GM23338 (cell line): ENCODE measurements at regions not wholly inside any gene's neighbourhood (a gene's known extent, or its start where the extent isn't known, plus 50 kb on each side); places are given as distances from the start of the nearest gene placed in this dataset.
A peak's percentile ranks its signal among the peaks of the same experiment; 100 is the strongest.

Source experiments
- ATAC-seq: fragments of 200-7000 bp; cut with Tn5 transposase; 3 replicates; pipeline ENCODE4 v1.9.1; 2020
- DNase-seq: peaks from one replicate; pipeline ENCODE4 v3.0.0-alpha.2; 2015; ENCODE audit warnings: low spot score
- H2AFZ ChIP-seq: fragments of 200-600 bp; sonication (generic); 2 replicates; pipeline ENCODE4 v1.8.0; 2016; ENCODE audit warnings: antibody characterized with exemption, mild to moderate bottlenecking, moderate library complexity
- H3F3A ChIP-seq: fragments of 200-600 bp; sonication (generic); replicated peaks from 2 replicates; pipeline ENCODE4 v1.8.0; 2017; ENCODE audit warnings: antibody characterized with exemption, mixed run types, low read depth
- H3K27ac ChIP-seq: fragments of 200-600 bp; sonication (generic); 2 replicates; pipeline ENCODE4 v1.6.1; 2016; ENCODE audit warnings: low read depth
- H3K27me3 ChIP-seq: fragments of 200-600 bp; sonication (generic); 2 replicates; pipeline ENCODE4 v1.8.0; 2016; ENCODE audit warnings: mild to moderate bottlenecking, mixed run types, moderate library complexity; ENCODE audit not compliant: insufficient read depth
- H3K36me3 ChIP-seq: fragments of 200-600 bp; sonication (generic); 2 replicates; pipeline ENCODE4 v1.8.0; 2016; ENCODE audit warnings: mild to moderate bottlenecking; ENCODE audit not compliant: insufficient read depth
- H3K4me1 ChIP-seq: fragments of 200-600 bp; sonication (generic); 2 replicates; pipeline ENCODE4 v1.8.0; 2016; ENCODE audit warnings: mild to moderate bottlenecking, moderate library complexity; ENCODE audit not compliant: insufficient read depth
- H3K4me2 ChIP-seq: fragments of 200-600 bp; sonication (generic); 2 replicates; pipeline ENCODE4 v1.7.1; 2017; ENCODE audit warnings: mixed run types
- H3K4me3 ChIP-seq: fragments of 200-600 bp; sonication (generic); 2 replicates; pipeline ENCODE4 v1.6.1; 2016; ENCODE audit warnings: mixed run types
- H3K79me2 ChIP-seq: fragments of 200-600 bp; sonication (generic); replicated peaks from 2 replicates; pipeline ENCODE4 v1.8.0; 2017; ENCODE audit warnings: mild to moderate bottlenecking; ENCODE audit not compliant: insufficient read depth
- H3K9me2 ChIP-seq: fragments of 200-600 bp; sonication (generic); 2 replicates; pipeline ENCODE4 v1.8.0; 2017; ENCODE audit not compliant: insufficient read depth
- H4K20me1 ChIP-seq: fragments of 200-600 bp; sonication (generic); replicated peaks from 2 replicates; pipeline ENCODE4 v1.8.0; 2017; ENCODE audit warnings: mild to moderate bottlenecking; ENCODE audit not compliant: insufficient read depth
- H3K27ac Mint-ChIP-seq: 2 replicates; pipeline ENCODE4 v1.8.0; 2020; ENCODE audit warnings: inconsistent platforms, mild to moderate bottlenecking, moderate library complexity, mixed read lengths
- H3K27me3 Mint-ChIP-seq: 3 replicates; pipeline ENCODE4 v1.8.0; 2022; ENCODE audit warnings: low read depth, mild to moderate bottlenecking, moderate library complexity, mixed read lengths, inconsistent platforms; ENCODE audit not compliant: insufficient read depth, poor library complexity
- H3K36me3 Mint-ChIP-seq: 3 replicates; pipeline ENCODE4 v1.8.0; 2021; ENCODE audit warnings: low read depth, mild to moderate bottlenecking, inconsistent platforms, moderate library complexity, mixed read lengths
- H3K4me1 Mint-ChIP-seq: 3 replicates; pipeline ENCODE4 v1.8.0; 2020; ENCODE audit warnings: mild to moderate bottlenecking, inconsistent platforms, mixed read lengths
- H3K4me3 Mint-ChIP-seq: 3 replicates; pipeline ENCODE4 v1.8.0; 2021; ENCODE audit warnings: moderate library complexity, mild to moderate bottlenecking, inconsistent platforms, mixed read lengths
- H3K9me3 Mint-ChIP-seq: 3 replicates; pipeline ENCODE4 v1.8.0; 2020; ENCODE audit warnings: moderate library complexity, mild to moderate bottlenecking, inconsistent platforms, mixed read lengths
- CREB1 ChIP-seq: fragments of 250-450 bp; sonication (Bioruptor Pico); IDR thresholded peaks from 2 replicates; pipeline ENCODE4 v1.5.0; 2020; ENCODE audit warnings: low read depth, mild to moderate bottlenecking, moderate library complexity
- EZH2 ChIP-seq: fragments of 200-600 bp; sonication (generic); IDR thresholded peaks from one replicate; pipeline ENCODE4 v1.8.0; 2017; ENCODE audit warnings: antibody characterized with exemption, mild to moderate bottlenecking, low read depth; ENCODE audit not compliant: unreplicated experiment
- EZH2phosphoT487 ChIP-seq: fragments of 200-600 bp; sonication (generic); IDR thresholded peaks from one replicate; pipeline ENCODE4 v1.8.1; 2018; ENCODE audit warnings: antibody characterized with exemption; ENCODE audit not compliant: unreplicated experiment
- JUNB ChIP-seq: IDR thresholded peaks from one replicate; pipeline ENCODE4 v1.6.1; 2016; ENCODE audit warnings: antibody characterized with exemption; ENCODE audit not compliant: unreplicated experiment
- NANOG ChIP-seq: IDR thresholded peaks from 2 replicates; pipeline ENCODE4 v1.6.1; 2016; ENCODE audit warnings: antibody characterized with exemption, borderline replicate concordance
- POLR2AphosphoS5 ChIP-seq: IDR thresholded peaks from 2 replicates; pipeline ENCODE4 v1.6.1; 2016; ENCODE audit warnings: antibody characterized with exemption, low read depth
- STAT1 ChIP-seq: IDR thresholded peaks from one replicate; pipeline ENCODE4 v1.6.1; 2016; ENCODE audit warnings: antibody characterized with exemption; ENCODE audit not compliant: unreplicated experiment
- ZNF114 ChIP-seq: fragments of 250-450 bp; sonication (Bioruptor Pico); IDR thresholded peaks from 2 replicates; pipeline ENCODE4 v1.5.0; 2020; ENCODE audit warnings: mild to moderate bottlenecking, moderate library complexity
- ZNF331 ChIP-seq: fragments of 250-450 bp; sonication (Bioruptor Pico); IDR thresholded peaks from 2 replicates; pipeline ENCODE4 v1.5.0; 2020; ENCODE audit warnings: low read depth, mild to moderate bottlenecking, moderate library complexity
- TF ChIP-seq, protein P1 (sequence below), 2 experiments: fragments of 200-600 bp in 1 of 2; sonication (generic) in 1 of 2; conservative IDR thresholded peaks; 2 replicates each; pipeline versions ENCODE4 v1.5.1 to v1.6.1; 2016 to 2017; ENCODE audit warnings: antibody characterized with exemption in 2 of 2, low read depth in 2 of 2, mild to moderate bottlenecking in 2 of 2, moderate library complexity in 1 of 2
- TF ChIP-seq, protein P2 (sequence below): fragments of 250-450 bp; sonication (Bioruptor Pico); IDR thresholded peaks from 2 replicates; pipeline ENCODE4 v1.5.0; 2020; ENCODE audit warnings: mild to moderate bottlenecking, moderate library complexity
- TF ChIP-seq, protein P3 (sequence below): IDR thresholded peaks from 2 replicates; pipeline ENCODE4 v1.6.1; 2016; ENCODE audit warnings: antibody characterized with exemption
- TF ChIP-seq, protein P4 (sequence below): IDR thresholded peaks from one replicate; pipeline ENCODE4 v1.6.1; 2018; ENCODE audit warnings: antibody characterized with exemption; ENCODE audit not compliant: unreplicated experiment

DNA sequence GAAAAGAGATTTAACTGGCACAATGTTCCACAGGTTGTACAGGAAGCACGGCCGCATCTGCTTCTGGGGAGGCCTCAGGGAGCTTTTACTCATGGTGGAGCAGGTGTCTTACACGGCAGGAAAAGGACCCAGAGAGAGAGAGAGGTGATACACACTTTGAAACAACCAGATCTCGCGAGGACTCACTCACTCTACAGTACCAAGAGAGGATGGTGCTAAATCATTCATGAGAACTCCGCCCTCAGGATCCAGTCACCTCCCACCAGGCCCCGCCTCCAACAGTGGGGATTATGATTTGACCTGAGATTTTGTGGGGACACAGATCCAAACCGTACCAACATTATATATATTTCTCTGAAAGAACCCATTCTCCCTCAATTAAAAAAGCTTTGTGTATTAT, 79.7 kb upstream of the DOCK10 start:
- H3K27ac Mint-ChIP-seq, result no peak overlapping the region
- H3K27me3 ChIP-seq, result no peaks in the 10 kb centered on the region

More for the DNA sequence above, 79.7 kb upstream of the DOCK10 start:
- TF ChIP-seq ZNF331 (CRISPR knock-in tag) (no peak), EZH2 (no peak), EZH2phosphoT487 (no peak), CREB1 (CRISPR knock-in tag) (no peak), POLR2AphosphoS5 (no peak), JUNB (no peak), STAT1 (no peak), NANOG (no peak), ZNF114 (no peak)
- TF ChIP-seq, protein P1, sequence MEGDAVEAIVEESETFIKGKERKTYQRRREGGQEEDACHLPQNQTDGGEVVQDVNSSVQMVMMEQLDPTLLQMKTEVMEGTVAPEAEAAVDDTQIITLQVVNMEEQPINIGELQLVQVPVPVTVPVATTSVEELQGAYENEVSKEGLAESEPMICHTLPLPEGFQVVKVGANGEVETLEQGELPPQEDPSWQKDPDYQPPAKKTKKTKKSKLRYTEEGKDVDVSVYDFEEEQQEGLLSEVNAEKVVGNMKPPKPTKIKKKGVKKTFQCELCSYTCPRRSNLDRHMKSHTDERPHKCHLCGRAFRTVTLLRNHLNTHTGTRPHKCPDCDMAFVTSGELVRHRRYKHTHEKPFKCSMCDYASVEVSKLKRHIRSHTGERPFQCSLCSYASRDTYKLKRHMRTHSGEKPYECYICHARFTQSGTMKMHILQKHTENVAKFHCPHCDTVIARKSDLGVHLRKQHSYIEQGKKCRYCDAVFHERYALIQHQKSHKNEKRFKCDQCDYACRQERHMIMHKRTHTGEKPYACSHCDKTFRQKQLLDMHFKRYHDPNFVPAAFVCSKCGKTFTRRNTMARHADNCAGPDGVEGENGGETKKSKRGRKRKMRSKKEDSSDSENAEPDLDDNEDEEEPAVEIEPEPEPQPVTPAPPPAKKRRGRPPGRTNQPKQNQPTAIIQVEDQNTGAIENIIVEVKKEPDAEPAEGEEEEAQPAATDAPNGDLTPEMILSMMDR (conservative IDR thresholded peaks at IDR 0.05; ENCODE audit: low read depth in 2 of 2), result no peak
- TF ChIP-seq, protein P2, sequence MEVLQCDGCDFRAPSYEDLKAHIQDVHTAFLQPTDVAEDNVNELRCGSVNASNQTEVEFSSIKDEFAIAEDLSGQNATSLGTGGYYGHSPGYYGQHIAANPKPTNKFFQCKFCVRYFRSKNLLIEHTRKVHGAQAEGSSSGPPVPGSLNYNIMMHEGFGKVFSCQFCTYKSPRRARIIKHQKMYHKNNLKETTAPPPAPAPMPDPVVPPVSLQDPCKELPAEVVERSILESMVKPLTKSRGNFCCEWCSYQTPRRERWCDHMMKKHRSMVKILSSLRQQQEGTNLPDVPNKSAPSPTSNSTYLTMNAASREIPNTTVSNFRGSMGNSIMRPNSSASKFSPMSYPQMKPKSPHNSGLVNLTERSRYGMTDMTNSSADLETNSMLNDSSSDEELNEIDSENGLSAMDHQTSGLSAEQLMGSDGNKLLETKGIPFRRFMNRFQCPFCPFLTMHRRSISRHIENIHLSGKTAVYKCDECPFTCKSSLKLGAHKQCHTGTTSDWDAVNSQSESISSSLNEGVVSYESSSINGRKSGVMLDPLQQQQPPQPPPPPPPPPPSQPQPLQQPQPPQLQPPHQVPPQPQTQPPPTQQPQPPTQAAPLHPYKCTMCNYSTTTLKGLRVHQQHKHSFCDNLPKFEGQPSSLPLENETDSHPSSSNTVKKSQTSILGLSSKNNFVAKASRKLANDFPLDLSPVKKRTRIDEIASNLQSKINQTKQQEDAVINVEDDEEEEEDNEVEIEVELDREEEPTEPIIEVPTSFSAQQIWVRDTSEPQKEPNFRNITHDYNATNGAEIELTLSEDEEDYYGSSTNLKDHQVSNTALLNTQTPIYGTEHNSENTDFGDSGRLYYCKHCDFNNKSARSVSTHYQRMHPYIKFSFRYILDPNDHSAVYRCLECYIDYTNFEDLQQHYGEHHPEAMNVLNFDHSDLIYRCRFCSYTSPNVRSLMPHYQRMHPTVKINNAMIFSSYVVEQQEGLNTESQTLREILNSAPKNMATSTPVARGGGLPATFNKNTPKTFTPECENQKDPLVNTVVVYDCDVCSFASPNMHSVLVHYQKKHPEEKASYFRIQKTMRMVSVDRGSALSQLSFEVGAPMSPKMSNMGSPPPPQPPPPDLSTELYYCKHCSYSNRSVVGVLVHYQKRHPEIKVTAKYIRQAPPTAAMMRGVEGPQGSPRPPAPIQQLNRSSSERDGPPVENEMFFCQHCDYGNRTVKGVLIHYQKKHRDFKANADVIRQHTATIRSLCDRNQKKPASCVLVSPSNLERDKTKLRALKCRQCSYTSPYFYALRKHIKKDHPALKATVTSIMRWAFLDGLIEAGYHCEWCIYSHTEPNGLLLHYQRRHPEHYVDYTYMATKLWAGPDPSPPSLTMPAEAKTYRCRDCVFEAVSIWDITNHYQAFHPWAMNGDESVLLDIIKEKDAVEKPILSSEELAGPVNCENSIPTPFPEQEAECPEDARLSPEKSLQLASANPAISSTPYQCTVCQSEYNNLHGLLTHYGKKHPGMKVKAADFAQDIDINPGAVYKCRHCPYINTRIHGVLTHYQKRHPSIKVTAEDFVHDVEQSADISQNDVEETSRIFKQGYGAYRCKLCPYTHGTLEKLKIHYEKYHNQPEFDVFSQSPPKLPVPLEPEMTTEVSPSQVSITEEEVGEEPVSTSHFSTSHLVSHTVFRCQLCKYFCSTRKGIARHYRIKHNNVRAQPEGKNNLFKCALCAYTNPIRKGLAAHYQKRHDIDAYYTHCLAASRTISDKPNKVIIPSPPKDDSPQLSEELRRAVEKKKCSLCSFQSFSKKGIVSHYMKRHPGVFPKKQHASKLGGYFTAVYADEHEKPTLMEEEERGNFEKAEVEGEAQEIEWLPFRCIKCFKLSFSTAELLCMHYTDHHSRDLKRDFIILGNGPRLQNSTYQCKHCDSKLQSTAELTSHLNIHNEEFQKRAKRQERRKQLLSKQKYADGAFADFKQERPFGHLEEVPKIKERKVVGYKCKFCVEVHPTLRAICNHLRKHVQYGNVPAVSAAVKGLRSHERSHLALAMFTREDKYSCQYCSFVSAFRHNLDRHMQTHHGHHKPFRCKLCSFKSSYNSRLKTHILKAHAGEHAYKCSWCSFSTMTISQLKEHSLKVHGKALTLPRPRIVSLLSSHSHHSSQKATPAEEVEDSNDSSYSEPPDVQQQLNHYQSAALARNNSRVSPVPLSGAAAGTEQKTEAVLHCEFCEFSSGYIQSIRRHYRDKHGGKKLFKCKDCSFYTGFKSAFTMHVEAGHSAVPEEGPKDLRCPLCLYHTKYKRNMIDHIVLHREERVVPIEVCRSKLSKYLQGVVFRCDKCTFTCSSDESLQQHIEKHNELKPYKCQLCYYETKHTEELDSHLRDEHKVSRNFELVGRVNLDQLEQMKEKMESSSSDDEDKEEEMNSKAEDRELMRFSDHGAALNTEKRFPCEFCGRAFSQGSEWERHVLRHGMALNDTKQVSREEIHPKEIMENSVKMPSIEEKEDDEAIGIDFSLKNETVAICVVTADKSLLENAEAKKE (CRISPR knock-in tag), result no peak
- TF ChIP-seq, protein P3, sequence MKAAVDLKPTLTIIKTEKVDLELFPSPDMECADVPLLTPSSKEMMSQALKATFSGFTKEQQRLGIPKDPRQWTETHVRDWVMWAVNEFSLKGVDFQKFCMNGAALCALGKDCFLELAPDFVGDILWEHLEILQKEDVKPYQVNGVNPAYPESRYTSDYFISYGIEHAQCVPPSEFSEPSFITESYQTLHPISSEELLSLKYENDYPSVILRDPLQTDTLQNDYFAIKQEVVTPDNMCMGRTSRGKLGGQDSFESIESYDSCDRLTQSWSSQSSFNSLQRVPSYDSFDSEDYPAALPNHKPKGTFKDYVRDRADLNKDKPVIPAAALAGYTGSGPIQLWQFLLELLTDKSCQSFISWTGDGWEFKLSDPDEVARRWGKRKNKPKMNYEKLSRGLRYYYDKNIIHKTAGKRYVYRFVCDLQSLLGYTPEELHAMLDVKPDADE, result no peak
- TF ChIP-seq, protein P4, sequence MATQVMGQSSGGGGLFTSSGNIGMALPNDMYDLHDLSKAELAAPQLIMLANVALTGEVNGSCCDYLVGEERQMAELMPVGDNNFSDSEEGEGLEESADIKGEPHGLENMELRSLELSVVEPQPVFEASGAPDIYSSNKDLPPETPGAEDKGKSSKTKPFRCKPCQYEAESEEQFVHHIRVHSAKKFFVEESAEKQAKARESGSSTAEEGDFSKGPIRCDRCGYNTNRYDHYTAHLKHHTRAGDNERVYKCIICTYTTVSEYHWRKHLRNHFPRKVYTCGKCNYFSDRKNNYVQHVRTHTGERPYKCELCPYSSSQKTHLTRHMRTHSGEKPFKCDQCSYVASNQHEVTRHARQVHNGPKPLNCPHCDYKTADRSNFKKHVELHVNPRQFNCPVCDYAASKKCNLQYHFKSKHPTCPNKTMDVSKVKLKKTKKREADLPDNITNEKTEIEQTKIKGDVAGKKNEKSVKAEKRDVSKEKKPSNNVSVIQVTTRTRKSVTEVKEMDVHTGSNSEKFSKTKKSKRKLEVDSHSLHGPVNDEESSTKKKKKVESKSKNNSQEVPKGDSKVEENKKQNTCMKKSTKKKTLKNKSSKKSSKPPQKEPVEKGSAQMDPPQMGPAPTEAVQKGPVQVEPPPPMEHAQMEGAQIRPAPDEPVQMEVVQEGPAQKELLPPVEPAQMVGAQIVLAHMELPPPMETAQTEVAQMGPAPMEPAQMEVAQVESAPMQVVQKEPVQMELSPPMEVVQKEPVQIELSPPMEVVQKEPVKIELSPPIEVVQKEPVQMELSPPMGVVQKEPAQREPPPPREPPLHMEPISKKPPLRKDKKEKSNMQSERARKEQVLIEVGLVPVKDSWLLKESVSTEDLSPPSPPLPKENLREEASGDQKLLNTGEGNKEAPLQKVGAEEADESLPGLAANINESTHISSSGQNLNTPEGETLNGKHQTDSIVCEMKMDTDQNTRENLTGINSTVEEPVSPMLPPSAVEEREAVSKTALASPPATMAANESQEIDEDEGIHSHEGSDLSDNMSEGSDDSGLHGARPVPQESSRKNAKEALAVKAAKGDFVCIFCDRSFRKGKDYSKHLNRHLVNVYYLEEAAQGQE, result no peak
- Histone ChIP-seq H3K4me2 (no peak overlapping the region), H3K36me3 (no peaks in the 10 kb centered on the region), H3F3A (no peaks in the 10 kb centered on the region; the same call in 1 of the 2 replicates), H3K4me1 (peaks cover 14% of the 10 kb centered on the region), H3K27ac (0 out of 2 replicates have a peak overlapping the region, but pooled peaks have one; percentile 57), H3K79me2 (no peaks in the 10 kb centered on the region), H2AFZ (no peak overlapping the region), H4K20me1 (no peaks in the 10 kb centered on the region), H3K4me3 (no peak overlapping the region), H3K9me2 (no peaks in the 10 kb centered on the region)
- no peaks in the 10 kb centered on the region for H3K36me3 Mint-ChIP-seq
- peaks cover 17% of the 10 kb centered on the region for H3K4me1 Mint-ChIP-seq
- H3K9me3 Mint-ChIP-seq, result peaks cover 2% of the 10 kb centered on the region; the same call in 1 of the 3 replicates
- no peaks in the 10 kb centered on the region for H3K27me3 Mint-ChIP-seq
- H3K4me3 Mint-ChIP-seq, result no peak overlapping the region
- DNase-seq, result no peak
- ATAC-seq, result no peak
